Activated CD4-positive, alpha-beta T cell treated with anti-CD3 and anti-CD28 coated beads for 1 hour (primary cell): ENCODE measurements at regions not wholly inside any gene's neighbourhood (a gene's known extent, or its start where the extent isn't known, plus 50 kb on each side); places are given as distances from the start of the nearest gene placed in this dataset.
"Not testable (repeated sequence)": the region's sequence is repeated elsewhere in the genome, so short reads cannot be mapped to it uniquely, and the experiment has no call there.

Experiments
- DNase-seq: peaks from one replicate; pipeline ENCODE4 v3.0.0-alpha.2; 2020

DNA sequence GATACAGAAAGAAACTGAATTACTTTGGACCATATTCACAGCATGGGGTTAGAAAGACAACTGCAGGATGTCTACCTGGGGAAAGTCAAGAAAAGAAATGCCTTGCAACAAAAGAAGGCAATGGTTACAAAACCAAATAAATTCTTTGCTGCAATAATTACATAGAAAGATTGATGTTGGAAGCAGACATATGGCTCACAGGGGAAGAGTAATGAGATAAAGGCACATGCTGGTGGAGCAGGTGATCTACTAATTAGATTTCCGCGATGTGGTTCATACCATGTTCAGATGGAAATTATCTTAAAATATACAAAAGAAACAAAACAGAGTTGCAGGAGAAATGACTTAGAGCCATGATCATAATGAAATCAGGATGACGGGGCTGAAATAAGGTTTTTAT lies 718.8 kb upstream of the PKDCC start:
- DNase-seq: no peak

DNA sequence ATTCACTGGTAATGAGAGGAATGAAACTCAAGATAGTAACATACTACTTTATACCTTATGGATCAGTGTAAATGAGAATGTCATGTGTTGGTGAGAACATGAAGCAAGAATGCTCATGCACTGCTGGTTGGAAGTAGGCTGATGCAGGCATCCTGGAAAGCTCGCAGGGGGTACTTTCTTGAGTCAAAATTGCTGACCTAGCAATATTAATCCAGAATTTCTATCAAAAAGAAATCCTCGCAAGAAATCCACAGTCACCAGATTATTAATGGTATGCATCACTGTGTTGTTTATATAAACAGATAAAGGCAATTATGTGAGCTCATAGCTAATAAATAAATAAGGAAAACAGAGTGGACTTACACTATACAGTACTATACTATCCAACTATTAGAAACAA lies 713.7 kb upstream of the PKDCC start:
- no peak for DNase-seq

DNA sequence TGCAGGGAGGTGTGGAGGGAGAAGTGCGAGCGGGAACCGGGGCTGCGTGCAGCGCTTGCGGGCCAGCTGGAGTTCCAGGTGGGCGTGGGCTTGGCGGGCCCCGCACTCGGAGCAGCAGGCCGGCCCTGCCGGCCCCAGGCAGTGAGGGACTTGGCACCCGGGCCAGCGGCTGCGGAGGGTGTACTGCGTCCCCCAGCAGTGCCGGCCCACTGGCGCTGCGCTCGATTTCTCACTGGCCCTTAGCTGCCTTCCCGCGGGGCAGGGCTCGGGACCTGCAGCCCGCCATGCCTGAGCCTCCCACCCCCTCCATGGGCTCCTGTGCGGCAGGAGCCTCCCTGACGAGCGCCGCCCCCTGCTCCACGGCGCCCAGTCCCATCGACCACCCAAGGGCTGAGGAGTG lies 712.2 kb upstream of the PKDCC start:
- DNase-seq: not testable (repeated sequence)

DNA sequence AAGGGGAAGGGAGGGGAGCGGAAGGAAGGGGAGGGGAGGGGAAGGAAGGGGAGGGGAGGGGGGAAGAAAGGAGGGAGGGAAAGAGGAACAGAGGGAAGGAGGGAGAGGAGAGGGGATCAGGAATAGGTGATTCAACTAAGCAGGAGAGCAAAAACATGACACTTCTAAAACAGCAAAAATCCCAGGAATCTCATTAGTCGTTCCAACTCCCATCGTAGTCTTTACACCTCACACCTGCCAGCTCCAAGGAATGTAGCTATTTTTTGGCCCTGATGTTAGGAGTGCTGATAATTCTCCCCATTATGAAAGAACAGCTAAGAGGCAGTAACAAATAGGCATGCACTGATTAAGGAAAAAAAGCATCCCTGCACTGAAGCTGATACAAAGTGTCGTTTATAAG lies 709.9 kb upstream of the PKDCC start:
- DNase-seq: no peak

DNA sequence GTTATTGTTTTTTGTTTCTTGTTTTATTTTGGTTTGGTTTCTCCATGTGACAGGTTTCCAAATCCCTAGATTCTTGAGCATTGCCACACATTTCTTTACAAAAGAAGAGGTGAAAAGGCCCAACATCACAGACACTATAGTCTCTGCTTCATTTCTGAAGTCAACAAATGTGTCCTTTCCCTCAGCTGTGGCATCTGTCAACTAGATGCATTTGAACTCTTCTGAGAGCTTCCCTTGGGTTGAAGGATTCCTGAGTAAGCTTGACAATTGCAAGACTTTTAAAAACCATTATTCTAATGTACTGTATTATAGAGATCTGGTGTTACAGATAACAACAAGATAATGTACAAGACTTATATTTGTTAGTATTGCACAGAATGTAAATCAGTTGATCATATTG lies 703.3 kb upstream of the PKDCC start:
- DNase-seq: no peak

DNA sequence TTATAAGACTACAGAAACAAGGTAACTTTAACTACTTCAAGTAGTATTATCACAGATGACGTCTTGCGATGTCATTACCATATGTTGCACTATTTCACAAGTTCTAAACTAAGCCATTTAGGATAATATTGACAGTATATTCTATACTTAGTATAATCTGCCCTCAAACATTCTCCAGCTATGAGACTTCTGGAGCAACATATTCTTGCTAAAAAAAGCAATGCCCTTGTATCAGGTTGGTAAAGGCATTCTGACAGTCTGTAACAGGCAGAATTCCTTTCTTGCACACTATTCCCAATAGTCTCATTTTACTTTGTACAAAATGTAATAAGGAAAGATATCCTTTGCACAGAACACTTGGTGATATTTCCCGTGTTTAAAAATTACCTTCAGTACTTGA lies 694.8 kb upstream of the PKDCC start:
- no peak for DNase-seq

DNA sequence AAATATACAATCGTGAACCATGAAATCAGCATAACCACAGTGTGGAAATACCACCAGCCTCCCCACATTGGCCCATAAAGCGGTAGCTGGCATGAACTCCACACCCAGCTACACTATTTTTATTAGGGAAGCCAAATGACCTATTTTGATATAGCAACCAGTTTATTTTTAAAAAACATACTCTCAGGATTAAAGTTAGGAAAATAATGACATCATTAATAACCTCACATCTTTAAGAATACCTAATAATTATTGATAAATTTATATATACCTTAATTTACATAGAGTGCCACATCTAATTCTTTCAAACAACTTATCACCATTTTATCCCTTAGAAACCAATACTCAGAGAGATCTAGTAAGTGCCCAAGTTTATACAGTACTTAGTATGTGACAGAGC lies 692.0 kb upstream of the PKDCC start:
- DNase-seq: no peak

DNA sequence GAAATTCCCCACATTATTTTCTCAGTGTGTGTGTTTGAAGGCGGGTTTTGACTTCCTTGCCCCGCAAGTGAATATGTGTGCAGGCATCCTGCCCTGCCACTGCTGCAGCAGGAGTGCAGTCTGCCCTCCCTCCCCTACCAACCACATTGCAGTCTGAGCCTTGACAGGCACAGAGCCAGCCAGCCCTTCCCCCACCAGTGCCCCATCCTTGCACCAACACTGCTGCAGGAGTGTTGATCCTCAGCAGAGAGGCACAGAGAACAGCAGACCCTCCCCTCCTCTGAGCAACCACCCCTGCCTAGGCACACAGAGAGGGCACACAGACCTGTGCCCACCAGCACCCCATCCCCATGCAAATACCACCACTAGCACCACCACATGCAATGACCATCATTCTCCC lies 683.0 kb upstream of the PKDCC start:
- no peak for DNase-seq

- DNase-seq: no peak
These were observed 671.9 kb upstream of the PKDCC start for GRCh38 chr2:41375901-41376300.

DNA sequence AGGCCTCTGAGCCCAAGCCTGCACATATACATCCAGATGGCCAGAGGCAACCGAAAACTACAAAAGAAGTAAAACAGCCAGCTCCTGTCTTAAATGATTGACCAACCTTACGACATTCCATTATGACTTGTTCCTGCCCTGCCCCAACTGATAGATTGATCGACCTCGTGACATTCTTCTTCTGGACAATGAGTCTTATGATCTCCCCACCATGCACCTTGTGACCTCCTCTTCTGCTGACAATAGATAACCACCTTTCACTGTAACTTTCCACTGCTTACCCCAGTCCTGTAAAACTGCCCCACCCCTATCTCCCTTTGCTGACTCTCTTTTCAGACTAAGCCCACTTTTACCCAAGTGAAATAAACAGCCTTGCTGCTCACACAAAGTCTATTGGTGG lies 670.0 kb upstream of the PKDCC start:
- no peak for DNase-seq

DNA sequence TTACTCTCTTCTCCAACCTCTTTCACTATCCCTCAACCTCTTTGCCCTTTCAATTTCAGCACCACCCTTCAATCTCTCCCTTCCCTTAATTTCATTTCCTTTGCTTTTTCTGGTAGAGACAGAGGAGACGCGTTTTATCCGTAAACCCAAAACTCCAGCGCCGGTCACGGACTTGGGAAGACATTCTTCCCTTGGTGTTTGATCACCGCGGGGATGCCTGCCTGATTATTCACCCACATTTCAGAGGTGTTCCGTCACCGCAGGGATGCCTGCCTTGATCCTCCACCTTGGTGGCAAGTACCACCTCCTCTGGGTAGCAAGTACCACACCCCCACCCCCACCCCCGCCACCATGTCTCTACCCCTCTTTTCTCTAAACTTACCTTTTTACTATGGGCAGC lies 669.4 kb upstream of the PKDCC start:
- no peak for DNase-seq

GRCh38 chr2:41379496-41380221 lies 668.2 kb upstream of the PKDCC start:
- no peak for DNase-seq

- DNase-seq: no peak
These were observed 666.1 kb upstream of the PKDCC start for GRCh38 chr2:41381701-41382100.

GRCh38 chr2:41387519-41387918 lies 660.3 kb upstream of the PKDCC start:
- no peak for DNase-seq

DNA sequence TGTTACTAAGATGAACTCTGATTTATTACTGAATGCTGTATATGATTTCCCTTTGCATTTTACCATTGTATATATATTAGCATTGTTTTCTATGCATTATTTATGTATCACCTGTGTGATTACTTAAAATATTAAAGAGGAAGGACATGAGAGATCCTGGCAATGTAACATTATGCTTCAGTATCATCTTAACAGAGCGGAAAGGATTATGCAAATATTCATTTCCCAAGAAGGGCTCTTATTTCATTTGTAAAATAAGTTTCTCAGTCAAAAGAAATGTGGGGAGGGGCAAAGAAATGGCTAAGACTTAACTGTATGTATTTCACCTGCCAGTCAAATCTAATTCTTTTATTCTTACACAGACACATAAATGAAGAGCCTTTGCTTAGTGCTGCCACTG lies 654.2 kb upstream of the PKDCC start:
- DNase-seq: no peak

- DNase-seq: no peak
These were observed 653.3 kb upstream of the PKDCC start for GRCh38 chr2:41394541-41394940.

- no peak for DNase-seq
These were observed 652.1 kb upstream of the PKDCC start for GRCh38 chr2:41395692-41396091.

GRCh38 chr2:41399437-41400087 lies 648.3 kb upstream of the PKDCC start:
- DNase-seq: no peak

DNA sequence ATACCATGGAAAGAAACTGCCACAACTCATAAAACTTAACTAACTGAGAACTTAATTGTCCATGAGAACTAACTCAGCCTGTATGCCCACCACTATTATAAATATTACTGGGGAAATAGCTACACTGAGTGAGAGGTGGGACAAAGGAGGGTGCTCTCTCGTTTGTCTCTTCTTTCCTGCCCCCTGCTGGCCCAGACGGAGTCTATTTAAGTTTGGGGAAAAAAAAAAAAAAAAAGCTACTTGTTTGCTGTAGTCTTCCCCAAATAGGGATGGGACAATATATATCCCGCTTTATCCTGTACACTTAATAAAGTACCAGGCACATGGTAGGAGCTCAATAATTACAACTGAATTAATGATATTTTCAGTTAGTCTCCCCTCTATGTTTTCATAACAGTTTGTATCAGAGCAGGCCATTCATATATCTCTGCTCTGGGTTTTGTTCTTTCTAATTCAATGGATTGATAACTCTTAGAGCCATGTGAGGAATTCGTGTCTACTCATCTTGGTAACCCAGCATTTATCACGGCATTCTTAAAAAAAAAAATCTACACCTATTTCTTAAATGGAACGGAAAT lies 647.6 kb upstream of the PKDCC start:
- DNase-seq: no peak

DNA sequence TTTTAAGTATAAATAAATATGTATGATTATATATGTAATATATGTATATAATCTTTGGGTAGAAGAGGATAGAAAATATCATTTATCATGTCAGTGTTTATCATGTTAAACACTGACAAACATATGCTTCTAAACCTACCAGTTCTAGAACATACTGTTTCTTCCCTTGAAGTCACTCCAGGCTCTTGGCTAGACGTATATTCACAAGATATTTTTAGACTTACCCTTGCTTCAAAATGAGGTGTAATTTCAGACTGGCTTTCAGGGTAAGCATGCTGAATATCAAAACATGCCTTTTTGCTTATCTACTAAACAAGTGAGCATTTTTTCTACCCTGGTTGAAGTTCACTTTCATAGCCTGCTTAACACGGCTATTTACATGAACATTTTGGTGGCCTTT lies 642.4 kb upstream of the PKDCC start:
- DNase-seq: no peak

DNA sequence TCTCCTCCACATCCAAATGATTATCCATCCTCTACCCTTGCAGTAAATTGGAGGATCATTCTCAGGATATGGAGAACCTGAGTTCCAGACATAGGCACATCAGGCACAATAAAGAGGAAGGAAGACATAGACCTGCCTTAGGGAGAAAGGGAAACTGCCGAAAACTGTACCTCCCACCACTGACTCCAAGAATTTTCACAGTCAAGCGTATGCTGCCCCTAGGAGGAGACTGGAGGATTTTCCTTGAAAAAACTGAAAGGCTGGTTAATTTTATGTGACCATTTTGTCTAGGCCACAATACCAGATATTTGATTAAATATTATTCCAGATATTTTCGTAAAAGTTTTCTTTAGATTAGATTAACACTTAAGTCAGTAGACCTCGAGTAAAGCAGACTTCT lies 638.5 kb upstream of the PKDCC start:
- DNase-seq: no peak

DNA sequence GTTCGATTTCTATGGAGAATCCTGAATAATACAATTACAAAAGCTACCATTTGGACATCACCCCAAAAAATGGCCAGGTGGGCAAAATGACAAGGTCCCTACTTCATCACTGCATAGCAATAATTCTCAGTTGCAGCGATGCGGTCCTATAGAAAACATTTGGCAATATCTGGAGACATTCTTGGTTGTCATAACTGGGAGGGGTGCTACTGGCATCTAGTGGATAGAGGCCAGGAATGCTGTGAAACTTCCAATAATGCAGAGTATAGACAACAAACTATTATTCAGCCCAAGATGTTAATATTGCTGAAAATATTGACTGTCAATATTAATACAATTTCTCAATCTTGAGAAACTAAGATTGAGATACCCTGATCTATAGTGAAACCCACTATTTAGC lies 637.8 kb upstream of the PKDCC start:
- no peak for DNase-seq

DNA sequence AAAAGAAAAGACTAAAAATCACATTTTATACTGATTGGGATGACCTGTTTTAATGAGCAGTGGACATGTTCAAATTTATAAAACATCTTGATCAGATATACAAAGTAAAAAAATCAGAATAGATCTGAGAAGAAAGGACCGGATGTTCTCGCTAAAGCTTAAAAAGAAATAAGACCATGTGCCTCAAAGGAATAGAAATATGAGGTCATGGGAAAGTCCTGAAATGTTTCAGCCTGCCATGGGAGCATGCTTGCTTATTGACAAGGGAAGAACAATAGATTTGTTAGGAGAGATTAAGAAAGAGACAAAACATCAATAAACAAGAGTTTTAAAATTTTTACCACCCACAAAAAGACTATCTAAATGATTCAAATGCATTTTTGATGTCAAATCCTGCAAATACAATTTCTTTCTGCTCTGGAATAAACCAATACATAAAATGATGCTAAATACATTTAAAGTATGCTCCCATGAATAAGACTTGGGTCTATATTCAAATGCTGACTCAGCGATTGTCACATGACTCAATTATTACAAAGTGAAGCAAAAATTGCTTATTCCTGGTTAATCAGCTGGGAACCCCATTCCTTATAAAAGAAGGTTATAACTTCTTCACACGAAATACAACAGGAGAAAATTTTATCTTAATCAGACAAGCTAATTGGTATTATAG lies 633.9 kb upstream of the PKDCC start:
- DNase-seq: no peak
